WI38 (cell line): ENCODE measurements at regions not wholly inside any gene's neighbourhood (a gene's known extent, or its start where the extent isn't known, plus 50 kb on each side); places are given as distances from the start of the nearest gene placed in this dataset.

Experiments
- H3K4me3 ChIP-seq: 2 replicates; pipeline ENCODE4 v1.5.1; 2011; ENCODE audit warnings: low read depth, mild to moderate bottlenecking, control low read depth, low read length
- CTCF ChIP-seq: IDR thresholded peaks from 2 replicates; pipeline ENCODE4 v1.5.1; 2012; ENCODE audit warnings: low read depth, mild to moderate bottlenecking, control low read depth, low read length

GRCh38 chr2:238548902-238549462, 122.3 kb downstream of the ASB1 start:
- TF ChIP-seq CTCF = no peak
- H3K4me3 ChIP-seq = no peak overlapping the region

GRCh38 chr2:238549866-238550265, 123.1 kb downstream of the ASB1 start:
- no peak overlapping the region for H3K4me3 ChIP-seq
- TF ChIP-seq CTCF = no peak

- no peak for TF ChIP-seq CTCF
These were observed 124.4 kb downstream of the ASB1 start for GRCh38 chr2:238551091-238551490.

GRCh38 chr2:238552226-238552625, 125.5 kb downstream of the ASB1 start:
- no peak for TF ChIP-seq CTCF
- H3K4me3 ChIP-seq = no peak overlapping the region

More at GRCh38 chr2:238551091-238551490, 124.4 kb downstream of the ASB1 start:
- H3K4me3 ChIP-seq = no peak overlapping the region

GRCh38 chr2:238553159-238553558, 126.4 kb downstream of the ASB1 start:
- no peak for TF ChIP-seq CTCF
- H3K4me3 ChIP-seq = no peak overlapping the region

GRCh38 chr2:238554468-238555315, 128.0 kb downstream of the ASB1 start:
- TF ChIP-seq CTCF = no peak
- no peak overlapping the region for H3K4me3 ChIP-seq
